Left ventricle myocardium superior (tissue), 1 donor: ENCODE measurements at regions not wholly inside any gene's neighbourhood (a gene's known extent, or its start where the extent isn't known, plus 50 kb on each side); places are given as distances from the start of the nearest gene placed in this dataset.
A peak's percentile ranks its signal among the peaks of the same experiment; 100 is the strongest.

Experiments
- ATAC-seq: fragments of 200-7000 bp; cut with Tn5 transposase; one replicate; pipeline ENCODE4 v1.9.1; 2020; ENCODE audit warnings: mild to moderate bottlenecking, moderate library complexity
- DNase-seq: peaks from one replicate; pipeline ENCODE4 v3.0.0-alpha.2; 2020
- intact Hi-C: fragments of 100-400 bp; cut with micrococcal nuclease; formaldehyde crosslinking; loops from one replicate; pipeline ENCODE4 v1.11.0; 2022
- donor health status: DM: no; HTN: yes; CAD: no; lungs with severe emphysema.

GRCh38 chr2:133711806-133712205 is 143.5 kb upstream of the NCKAP5 start:
- ATAC-seq (no peak), DNase-seq (no peak)
- intact Hi-C loops, result no loop called here

GRCh38 chr2:133712369-133712768 is 144.1 kb upstream of the NCKAP5 start:
- intact Hi-C loops, result no loop called here
- no peak for ATAC-seq
- DNase-seq, result no peak

GRCh38 chr2:133713049-133713580 is 144.9 kb upstream of the NCKAP5 start:
- DNase-seq (no peak), ATAC-seq (no peak)
- intact Hi-C loops, result no loop called here

GRCh38 chr2:133716166-133716565 is 147.9 kb upstream of the NCKAP5 start:
- no peak for DNase-seq
- no peak for ATAC-seq
- intact Hi-C loops, result no loop called here

GRCh38 chr2:133717497-133717896 is 149.2 kb upstream of the NCKAP5 start:
- DNase-seq (no peak), ATAC-seq (no peak)
- intact Hi-C loops, result no loop called here

GRCh38 chr2:133718688-133719201 is 150.5 kb upstream of the NCKAP5 start:
- DNase-seq (peak; percentile 71), ATAC-seq (peak; percentile 97)
- intact Hi-C loops, result no loop called here

GRCh38 chr2:133720429-133720828 is 152.2 kb upstream of the NCKAP5 start:
- ATAC-seq (no peak), DNase-seq (no peak)
- intact Hi-C loops, result no loop called here

- ATAC-seq (no peak), DNase-seq (no peak)
- intact Hi-C loops, result no loop called here
Measured at GRCh38 chr2:133721118-133721517, 152.9 kb upstream of the NCKAP5 start.

GRCh38 chr2:133723133-133723532 is 154.9 kb upstream of the NCKAP5 start:
- intact Hi-C loops, result no loop called here
- DNase-seq (no peak), ATAC-seq (no peak)

- ATAC-seq (no peak), DNase-seq (no peak)
- intact Hi-C loops, result no loop called here
Measured at GRCh38 chr2:133726973-133727372, 158.7 kb upstream of the NCKAP5 start.

- intact Hi-C loops, result no loop called here
- no peak for ATAC-seq
- DNase-seq, result no peak
Measured at GRCh38 chr2:133732059-133732458, 163.8 kb upstream of the NCKAP5 start.

GRCh38 chr2:133732982-133733900 is 165.0 kb upstream of the NCKAP5 start:
- no peak for ATAC-seq
- DNase-seq, result no peak
- intact Hi-C loops, result no loop called here

- no peak for DNase-seq
- ATAC-seq, result no peak
- intact Hi-C loops, result no loop called here
Measured at GRCh38 chr2:133733901-133734255, 165.6 kb upstream of the NCKAP5 start.

GRCh38 chr2:133734716-133735495 is 166.6 kb upstream of the NCKAP5 start:
- DNase-seq (no peak), ATAC-seq (no peak)
- intact Hi-C loops, result no loop called here

GRCh38 chr2:133736674-133737073 is 168.4 kb upstream of the NCKAP5 start:
- DNase-seq (no peak), ATAC-seq (no peak)
- intact Hi-C loops, result no loop called here

- no peak for ATAC-seq
- intact Hi-C loops, result no loop called here
- no peak for DNase-seq
Measured at GRCh38 chr2:133737242-133737993, 169.2 kb upstream of the NCKAP5 start.

GRCh38 chr2:133739039-133739438 is 170.8 kb upstream of the NCKAP5 start:
- ATAC-seq (no peak), DNase-seq (no peak)
- intact Hi-C loops, result no loop called here

- intact Hi-C loops, result no loop called here
- DNase-seq, result no peak
- ATAC-seq, result no peak
Measured at GRCh38 chr2:133740500-133740899, 172.2 kb upstream of the NCKAP5 start.

- intact Hi-C loops, result no loop called here
- DNase-seq (no peak), ATAC-seq (no peak)
Measured at GRCh38 chr2:133748007-133748700, 179.9 kb upstream of the NCKAP5 start.
